ENCODE measurements at regions not wholly inside any gene's neighbourhood (a gene's known extent, or its start where the extent isn't known, plus 50 kb on each side); places are given as distances from the start of the nearest gene placed in this dataset.

- Mint-ChIP-seq H3K27me3 (no peaks in the 10 kb centered on the region), H3K4me3 (no peak overlapping the region), H3K9me3 (peaks cover 19% of the 10 kb centered on the region), H3K27ac (no peak overlapping the region), H3K4me1 (ENCODE audit: low read depth in 2 of 2) (peaks cover 6 to 16% of the 10 kb centered on the region in 2 donors), H3K36me3 (peaks cover 24% of the 10 kb centered on the region)
- ATAC-seq (no peak), DNase-seq (ENCODE audit: low spot score) (no peak)
These were observed 103.8 kb upstream of the RESF1 start for GRCh38 chr12:31855427-31855826.

GRCh38 chr12:31853977-31854376, 105.2 kb upstream of the RESF1 start:
- no peak for DNase-seq (ENCODE audit: low spot score)
- Mint-ChIP-seq H3K4me3 (no peak overlapping the region), H3K27ac (peak overlapping the region; percentile 4 to 84), H3K36me3 (peaks cover 24% of the 10 kb centered on the region), H3K4me1 (ENCODE audit: low read depth in 2 of 2) (peaks cover 6 to 10% of the 10 kb centered on the region in 2 donors), H3K9me3 (peaks cover 19% of the 10 kb centered on the region), H3K27me3 (no peaks in the 10 kb centered on the region)
- no peak for ATAC-seq

- Mint-ChIP-seq H3K4me1 (ENCODE audit: low read depth in 2 of 2) (peaks cover 6 to 10% of the 10 kb centered on the region in 2 donors), H3K27ac (peak overlapping the region; percentile 4 to 84)
These were observed 105.7 kb upstream of the RESF1 start for GRCh38 chr12:31853520-31853919.

GRCh38 chr12:31850268-31850667, 108.9 kb upstream of the RESF1 start:
- Mint-ChIP-seq H3K4me1 (ENCODE audit: low read depth in 2 of 2) (peaks cover 6 to 16% of the 10 kb centered on the region in 2 donors), H3K4me3 (no peak overlapping the region), H3K27ac (no peak overlapping the region), H3K36me3 (peaks cover 32% of the 10 kb centered on the region), H3K9me3 (peaks cover 19% of the 10 kb centered on the region), H3K27me3 (no peaks in the 10 kb centered on the region)
- DNase-seq (ENCODE audit: low spot score) (no peak), ATAC-seq (no peak)

More at GRCh38 chr12:31853520-31853919, 105.7 kb upstream of the RESF1 start:
- Mint-ChIP-seq H3K27me3 (no peaks in the 10 kb centered on the region), H3K9me3 (peaks cover 19% of the 10 kb centered on the region), H3K36me3 (peaks cover 24% of the 10 kb centered on the region), H3K4me3 (no peak overlapping the region)
- DNase-seq (ENCODE audit: low spot score) (no peak), ATAC-seq (no peak)

GRCh38 chr12:31849090-31849687, 110.0 kb upstream of the RESF1 start:
- peaks cover 18% of the 10 kb centered on the region for H3K9me3 Mint-ChIP-seq
- H3K4me3 Mint-ChIP-seq, result no peak overlapping the region
- H3K27me3 Mint-ChIP-seq, result no peaks in the 10 kb centered on the region
- DNase-seq (ENCODE audit: low spot score) (no peak), ATAC-seq (no peak)
- H3K27ac Mint-ChIP-seq, result no peak overlapping the region
- peaks cover 32% of the 10 kb centered on the region for H3K36me3 Mint-ChIP-seq
- H3K4me1 Mint-ChIP-seq (ENCODE audit: low read depth in 2 of 2), result peaks cover 6 to 16% of the 10 kb centered on the region in 2 donors

GRCh38 chr12:31846405-31846804, 112.8 kb upstream of the RESF1 start:
- Mint-ChIP-seq H3K27ac (no peak overlapping the region), H3K4me1 (ENCODE audit: low read depth in 2 of 2) (peaks cover 0 to 13% of the 10 kb centered on the region in 2 donors), H3K27me3 (no peaks in the 10 kb centered on the region), H3K9me3 (peaks cover 4% of the 10 kb centered on the region), H3K36me3 (peaks cover 18% of the 10 kb centered on the region), H3K4me3 (no peak overlapping the region)
- ATAC-seq, result no peak
- DNase-seq (ENCODE audit: low spot score), result no peak

DNA sequence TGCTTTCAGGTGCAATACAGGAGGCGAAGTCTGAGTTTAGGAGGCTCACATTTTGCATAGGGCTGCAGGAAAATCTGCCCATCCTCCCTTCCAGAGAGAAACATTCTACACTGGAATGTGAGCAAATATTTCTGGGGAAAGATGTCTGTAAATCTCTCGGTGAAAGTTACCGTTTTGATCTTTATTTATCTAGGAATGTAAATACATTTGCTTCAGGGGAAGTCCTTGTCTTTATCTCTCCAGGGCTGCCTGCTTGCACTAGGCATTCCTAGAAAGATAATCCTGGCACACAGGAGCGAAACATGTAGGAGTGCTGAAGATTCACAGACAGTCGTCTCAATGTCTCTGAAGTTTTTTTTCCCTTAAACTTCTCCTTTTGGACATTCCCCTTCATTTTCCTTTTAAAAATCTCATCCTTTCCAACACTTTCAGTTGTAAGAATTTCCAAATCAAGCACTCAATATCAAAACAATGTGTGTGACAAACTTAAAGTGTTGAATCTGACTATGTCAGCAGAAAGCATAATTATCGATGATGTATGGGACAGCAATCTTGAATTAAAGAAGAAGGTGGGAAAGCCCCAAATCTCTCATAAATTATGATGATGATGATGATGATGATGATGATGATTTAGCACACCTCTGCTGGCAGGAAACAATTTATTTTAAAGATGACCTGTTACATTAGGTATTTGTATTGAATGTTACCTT, 113.4 kb upstream of the RESF1 start:
- H3K36me3 Mint-ChIP-seq, result peaks cover 14% of the 10 kb centered on the region
- H3K27ac Mint-ChIP-seq, result no peak overlapping the region
- no peaks in the 10 kb centered on the region for H3K9me3 Mint-ChIP-seq
- no peak for ATAC-seq
- peaks cover 0 to 13% of the 10 kb centered on the region in 2 donors for H3K4me1 Mint-ChIP-seq (ENCODE audit: low read depth in 2 of 2)
- no peaks in the 10 kb centered on the region for H3K27me3 Mint-ChIP-seq
- DNase-seq (ENCODE audit: low spot score), result no peak
- H3K4me3 Mint-ChIP-seq, result no peak overlapping the region

- peaks cover 0 to 13% of the 10 kb centered on the region in 2 donors for H3K4me1 Mint-ChIP-seq (ENCODE audit: low read depth in 2 of 2)
- H3K4me3 Mint-ChIP-seq, result no peak overlapping the region
- no peaks in the 10 kb centered on the region for H3K9me3 Mint-ChIP-seq
- no peaks in the 10 kb centered on the region for H3K27me3 Mint-ChIP-seq
- DNase-seq (ENCODE audit: low spot score) (no peak), ATAC-seq (no peak)
- peak overlapping the region in 1 of 2 donors; percentile 49 for H3K27ac Mint-ChIP-seq
- H3K36me3 Mint-ChIP-seq, result peaks cover 14% of the 10 kb centered on the region
These were observed 114.7 kb upstream of the AMN1 start for GRCh38 chr12:31843398-31844095.

- Mint-ChIP-seq H3K9me3 (peaks cover 4% of the 10 kb centered on the region), H3K27me3 (no peaks in the 10 kb centered on the region), H3K36me3 (peaks cover 5% of the 10 kb centered on the region), H3K4me1 (ENCODE audit: low read depth in 2 of 2) (peaks cover 8 to 18% of the 10 kb centered on the region in 2 donors), H3K27ac (peak overlapping the region in 1 of 2 donors; percentile 3), H3K4me3 (no peak overlapping the region)
- DNase-seq (ENCODE audit: low spot score) (no peak), ATAC-seq (no peak)
These were observed 109.1 kb upstream of the AMN1 start for GRCh38 chr12:31837913-31838312.

DNA sequence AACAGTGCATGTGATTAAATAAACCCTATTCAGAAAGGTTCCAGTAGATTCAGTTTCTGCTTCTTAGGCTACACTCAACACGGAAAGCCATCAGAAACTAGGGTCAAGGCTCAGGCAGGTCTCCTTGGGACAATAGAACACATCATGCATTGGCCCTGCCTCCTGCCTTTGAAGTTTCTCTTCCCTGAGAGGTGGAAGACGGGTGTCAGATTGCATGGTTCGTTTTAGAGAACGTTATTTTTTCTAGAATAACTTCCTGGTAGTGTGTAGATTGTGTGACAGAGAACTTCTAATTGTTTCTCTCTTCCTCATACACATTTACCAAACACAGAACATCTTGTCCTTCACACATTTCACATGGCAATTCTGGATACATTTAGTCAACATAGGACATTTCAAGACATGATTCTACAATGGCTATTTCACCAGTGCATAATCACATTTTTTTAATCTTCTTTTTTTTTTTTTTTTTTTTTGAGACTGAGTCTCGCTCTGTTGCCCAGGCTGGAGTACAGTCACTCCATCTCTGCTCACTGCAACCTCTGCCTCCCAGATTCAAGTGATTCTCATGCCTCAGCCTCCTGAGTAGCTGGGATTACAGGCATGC, 106.6 kb upstream of the AMN1 start:
- Mint-ChIP-seq H3K36me3 (peaks cover 21% of the 10 kb centered on the region), H3K4me1 (ENCODE audit: low read depth in 2 of 2) (peaks cover 30 to 37% of the 10 kb centered on the region in 2 donors), H3K4me3 (no peak overlapping the region), H3K27ac (peak overlapping the region in 1 of 2 donors; percentile 70), H3K27me3 (no peaks in the 10 kb centered on the region), H3K9me3 (peaks cover 6% of the 10 kb centered on the region)
- no peak for ATAC-seq
- DNase-seq (ENCODE audit: low spot score), result no peak

GRCh38 chr12:31834150-31834549, 105.3 kb upstream of the AMN1 start:
- H3K4me1 Mint-ChIP-seq (ENCODE audit: low read depth in 2 of 2), result peaks cover 32 to 45% of the 10 kb centered on the region in 2 donors
- H3K36me3 Mint-ChIP-seq, result peaks cover 29% of the 10 kb centered on the region
- no peak for ATAC-seq

GRCh38 chr12:31832740-31833729, 104.2 kb upstream of the AMN1 start:
- Mint-ChIP-seq H3K36me3 (peaks cover 31% of the 10 kb centered on the region), H3K9me3 (peaks cover 13% of the 10 kb centered on the region), H3K4me1 (ENCODE audit: low read depth in 2 of 2) (peaks cover 34 to 48% of the 10 kb centered on the region in 2 donors), H3K27me3 (no peaks in the 10 kb centered on the region), H3K27ac (peak overlapping the region; percentile 82 to 96), H3K4me3 (peak overlapping the region; percentile 69)
- DNase-seq (ENCODE audit: low spot score) (peak; percentile 88), ATAC-seq (peak; percentile 91 to 97)

More at GRCh38 chr12:31834150-31834549, 105.3 kb upstream of the AMN1 start:
- H3K27me3 Mint-ChIP-seq, result no peaks in the 10 kb centered on the region
- no peak overlapping the region for H3K4me3 Mint-ChIP-seq
- no peak for DNase-seq (ENCODE audit: low spot score)
- peaks cover 12% of the 10 kb centered on the region for H3K9me3 Mint-ChIP-seq
- peak overlapping the region in 1 of 2 donors; percentile 96 for H3K27ac Mint-ChIP-seq

- Mint-ChIP-seq H3K36me3 (peaks cover 45% of the 10 kb centered on the region), H3K4me1 (ENCODE audit: low read depth in 2 of 2) (peaks cover 35 to 37% of the 10 kb centered on the region in 2 donors), H3K27ac (peak overlapping the region in 1 of 2 donors; percentile 10), H3K9me3 (peaks cover 27% of the 10 kb centered on the region), H3K4me3 (no peak overlapping the region), H3K27me3 (no peaks in the 10 kb centered on the region)
- DNase-seq (ENCODE audit: low spot score) (no peak), ATAC-seq (no peak)
These were observed 99.2 kb upstream of the AMN1 start for GRCh38 chr12:31828071-31828470.

All from natural killer cell treated with Interleukin-12 subunit alpha and Interleukin-12 subunit beta and Interleukin-15 and Interleukin-18, amount 100 ng/mL, for 72 hours (primary cell).